PFSK-1 (cell line): ENCODE measurements at regions not wholly inside any gene's neighbourhood (a gene's known extent, or its start where the extent isn't known, plus 50 kb on each side); places are given as distances from the start of the nearest gene placed in this dataset.

Experiments
- FOXP2 ChIP-seq: optimal IDR thresholded peaks from 2 replicates; pipeline ENCODE3; 2011; ENCODE audit warnings: borderline replicate concordance, control low read depth, inconsistent platforms; ENCODE audit not compliant: insufficient read depth; ENCODE audit errors: extremely low read length, extremely low read depth
- POLR2AphosphoS5 ChIP-seq: IDR thresholded peaks from 2 replicates; pipeline ENCODE4 v1.6.1; 2012; ENCODE audit warnings: low read depth, mild to moderate bottlenecking, control low read depth, low read length, moderate library complexity
- SIN3A ChIP-seq: IDR thresholded peaks from 2 replicates; pipeline ENCODE4 v1.6.1; 2012; ENCODE audit warnings: mild to moderate bottlenecking, low read length, moderate library complexity, borderline replicate concordance; ENCODE audit not compliant: insufficient read depth
- TAF1 ChIP-seq: IDR thresholded peaks from 2 replicates; pipeline ENCODE4 v1.6.1; 2012; ENCODE audit warnings: low read length, control low read depth, borderline replicate concordance; ENCODE audit not compliant: insufficient read depth
- TF ChIP-seq, protein P1 (sequence below), 2 experiments: IDR thresholded peaks; 2 replicates each; pipeline versions ENCODE4 v1.6.1 to v1.8.0; 2011 to 2012; ENCODE audit warnings: low read depth in 2 of 2, low read length in 2 of 2, control low read depth in 1 of 2, inconsistent platforms in 1 of 2, mild to moderate bottlenecking in 1 of 2, moderate library complexity in 1 of 2; ENCODE audit not compliant: insufficient read depth in 1 of 2

DNA sequence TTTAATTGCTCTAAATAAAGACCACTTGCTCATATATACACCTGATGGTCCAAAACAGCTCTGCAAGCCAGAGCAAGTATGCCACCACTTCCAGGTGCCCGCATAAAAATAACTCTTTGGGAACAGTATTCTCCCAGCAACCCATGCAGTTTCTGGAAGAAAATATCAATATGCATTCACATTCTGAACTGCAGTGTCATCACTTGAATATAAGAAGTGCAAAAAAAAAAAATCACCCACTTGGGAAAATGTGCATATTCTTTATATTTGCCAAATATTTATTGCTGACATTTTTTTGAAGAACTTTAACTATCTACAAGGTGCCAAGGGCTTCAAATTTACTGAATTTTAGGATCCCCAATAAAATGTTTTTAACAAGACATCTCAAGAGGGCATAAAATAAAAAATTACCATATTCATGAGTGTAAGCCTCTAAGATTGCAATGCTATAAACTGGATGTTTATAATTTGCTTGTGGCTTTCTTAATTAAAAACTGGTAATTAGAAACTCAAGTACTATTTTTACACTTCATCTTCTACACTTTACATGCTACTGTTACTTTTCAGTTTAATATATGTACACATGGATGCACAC lies 360.6 kb upstream of the HNRNPA3 start:
- TF ChIP-seq POLR2AphosphoS5 (no peak), TAF1 (no peak), FOXP2 (no peak), SIN3A (no peak)
- TF ChIP-seq, protein P1, sequence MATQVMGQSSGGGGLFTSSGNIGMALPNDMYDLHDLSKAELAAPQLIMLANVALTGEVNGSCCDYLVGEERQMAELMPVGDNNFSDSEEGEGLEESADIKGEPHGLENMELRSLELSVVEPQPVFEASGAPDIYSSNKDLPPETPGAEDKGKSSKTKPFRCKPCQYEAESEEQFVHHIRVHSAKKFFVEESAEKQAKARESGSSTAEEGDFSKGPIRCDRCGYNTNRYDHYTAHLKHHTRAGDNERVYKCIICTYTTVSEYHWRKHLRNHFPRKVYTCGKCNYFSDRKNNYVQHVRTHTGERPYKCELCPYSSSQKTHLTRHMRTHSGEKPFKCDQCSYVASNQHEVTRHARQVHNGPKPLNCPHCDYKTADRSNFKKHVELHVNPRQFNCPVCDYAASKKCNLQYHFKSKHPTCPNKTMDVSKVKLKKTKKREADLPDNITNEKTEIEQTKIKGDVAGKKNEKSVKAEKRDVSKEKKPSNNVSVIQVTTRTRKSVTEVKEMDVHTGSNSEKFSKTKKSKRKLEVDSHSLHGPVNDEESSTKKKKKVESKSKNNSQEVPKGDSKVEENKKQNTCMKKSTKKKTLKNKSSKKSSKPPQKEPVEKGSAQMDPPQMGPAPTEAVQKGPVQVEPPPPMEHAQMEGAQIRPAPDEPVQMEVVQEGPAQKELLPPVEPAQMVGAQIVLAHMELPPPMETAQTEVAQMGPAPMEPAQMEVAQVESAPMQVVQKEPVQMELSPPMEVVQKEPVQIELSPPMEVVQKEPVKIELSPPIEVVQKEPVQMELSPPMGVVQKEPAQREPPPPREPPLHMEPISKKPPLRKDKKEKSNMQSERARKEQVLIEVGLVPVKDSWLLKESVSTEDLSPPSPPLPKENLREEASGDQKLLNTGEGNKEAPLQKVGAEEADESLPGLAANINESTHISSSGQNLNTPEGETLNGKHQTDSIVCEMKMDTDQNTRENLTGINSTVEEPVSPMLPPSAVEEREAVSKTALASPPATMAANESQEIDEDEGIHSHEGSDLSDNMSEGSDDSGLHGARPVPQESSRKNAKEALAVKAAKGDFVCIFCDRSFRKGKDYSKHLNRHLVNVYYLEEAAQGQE (IDR thresholded peaks at IDR 0.05; ENCODE audit: insufficient read depth in 1 of 2, low read depth in 2 of 2, low read length in 2 of 2): no peak

DNA sequence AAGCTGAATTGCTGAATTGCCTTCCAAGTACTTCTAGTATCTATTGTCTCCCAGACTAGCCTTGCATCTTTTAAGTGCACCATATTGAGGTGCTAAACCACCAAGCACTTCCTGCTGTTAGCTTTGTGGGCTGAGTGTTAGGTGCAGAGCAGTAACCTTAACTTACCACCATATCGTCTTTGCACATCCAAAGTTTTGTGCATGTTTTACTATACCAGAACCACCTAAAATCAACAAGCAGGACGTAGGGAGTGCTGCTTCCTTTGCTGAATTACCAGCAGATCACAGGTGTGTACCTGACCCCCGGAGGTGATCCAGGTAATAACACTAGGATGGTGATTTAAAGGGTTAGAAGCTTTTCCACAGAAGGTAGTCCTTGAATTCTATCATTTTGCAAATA lies 359.9 kb upstream of the HNRNPA3 start:
- no peak for TF ChIP-seq TAF1
- TF ChIP-seq, protein P1 (IDR thresholded peaks at IDR 0.05; ENCODE audit: insufficient read depth in 1 of 2, low read depth in 2 of 2, low read length in 2 of 2): no peak
- no peak for TF ChIP-seq SIN3A
- TF ChIP-seq FOXP2: no peak
- no peak for TF ChIP-seq POLR2AphosphoS5

DNA sequence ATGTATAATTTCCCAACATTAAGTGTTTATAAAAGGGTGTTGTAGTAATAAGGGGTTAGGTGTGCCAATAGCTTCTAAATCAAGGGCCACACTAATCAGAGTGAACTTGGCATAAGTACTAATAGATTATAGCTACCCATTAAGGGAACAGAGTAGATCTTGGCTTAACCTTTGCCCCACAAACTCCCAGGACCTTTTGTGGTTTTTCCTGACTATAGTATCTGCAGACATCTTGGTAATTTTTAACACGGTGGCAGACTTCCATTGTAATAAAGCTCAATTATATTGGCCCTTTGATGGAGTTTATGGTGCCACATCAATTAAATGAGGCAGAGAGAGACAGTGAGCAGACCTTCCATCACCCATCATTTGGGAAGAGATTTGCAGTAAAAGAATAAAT lies 358.5 kb upstream of the HNRNPA3 start:
- no peak for TF ChIP-seq SIN3A
- TF ChIP-seq FOXP2: no peak
- no peak for TF ChIP-seq POLR2AphosphoS5
- TF ChIP-seq, protein P1 (IDR thresholded peaks at IDR 0.05; ENCODE audit: insufficient read depth in 1 of 2, low read depth in 2 of 2, low read length in 2 of 2): no peak
- TF ChIP-seq TAF1: no peak

DNA sequence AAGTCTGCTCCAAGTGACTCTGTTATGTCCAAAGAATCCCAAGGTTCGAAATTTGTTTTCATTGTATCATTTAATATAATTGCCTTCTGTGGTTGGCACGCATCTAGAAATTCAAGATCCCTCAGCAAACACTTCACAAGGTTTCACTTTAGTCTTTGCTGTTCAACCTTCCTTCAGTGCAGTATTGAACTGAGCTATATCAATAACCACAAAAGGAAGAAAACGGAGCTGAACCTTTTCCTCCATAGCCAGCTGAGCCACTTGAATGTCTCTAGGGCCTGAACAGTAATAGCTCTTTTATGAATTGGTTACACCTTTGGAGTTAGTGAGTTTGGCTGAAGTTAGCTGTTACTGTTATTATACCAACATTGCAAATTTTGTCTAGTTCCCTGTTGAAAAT lies 357.7 kb upstream of the HNRNPA3 start:
- TF ChIP-seq FOXP2 (no peak), POLR2AphosphoS5 (no peak), TAF1 (no peak), SIN3A (no peak)
- TF ChIP-seq, protein P1 (IDR thresholded peaks at IDR 0.05; ENCODE audit: insufficient read depth in 1 of 2, low read depth in 2 of 2, low read length in 2 of 2): no peak

DNA sequence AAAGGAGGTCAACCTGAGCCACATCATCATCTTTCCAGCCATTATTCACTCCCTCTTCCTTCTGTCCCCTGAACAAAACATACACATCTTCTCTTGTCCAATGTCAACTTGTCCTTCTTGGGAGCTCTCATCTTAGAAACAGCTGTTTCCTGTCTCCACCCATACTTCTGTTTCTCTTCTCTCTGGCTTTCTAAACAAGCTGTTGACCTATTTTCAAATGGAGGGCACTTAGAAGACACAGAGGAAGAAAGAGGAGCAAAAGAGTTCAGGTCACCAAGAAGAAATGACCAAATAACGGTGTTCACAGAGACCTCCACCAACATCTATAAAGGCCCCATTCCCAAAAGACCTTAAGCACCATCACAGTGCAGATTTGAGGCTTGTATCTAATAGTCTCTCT lies 355.9 kb upstream of the HNRNPA3 start:
- TF ChIP-seq POLR2AphosphoS5 (no peak), SIN3A (no peak), FOXP2 (no peak), TAF1 (no peak)
- TF ChIP-seq, protein P1 (IDR thresholded peaks at IDR 0.05; ENCODE audit: insufficient read depth in 1 of 2, low read depth in 2 of 2, low read length in 2 of 2): no peak
